T-helper 17 cell (primary cell): ENCODE measurements at regions not wholly inside any gene's neighbourhood (a gene's known extent, or its start where the extent isn't known, plus 50 kb on each side); places are given as distances from the start of the nearest gene placed in this dataset.
"Not testable (repeated sequence)": the region's sequence is repeated elsewhere in the genome, so short reads cannot be mapped to it uniquely, and the experiment has no call there.

Experiments used
- ATAC-seq: fragments of 150-1000 bp; cut with Tn5 transposase; 2 replicates; pipeline ENCODE4 v1.10.0; 2021; ENCODE audit warnings: mild to moderate bottlenecking, moderate library complexity
- DNase-seq, 3 donors: peaks; one replicate each; pipeline versions ENCODE4 v3.0.0 to v3.0.0-alpha.2; 2020 to 2021
- H3K9me3 ChIP-seq: one replicate; pipeline ENCODE4 v1.7.0; 2013; ENCODE audit warnings: low read length, mild to moderate bottlenecking; ENCODE audit not compliant: control insufficient read depth, poor library complexity, severe bottlenecking
- H3K27ac Mint-ChIP-seq: one replicate; pipeline ENCODE4 v1.8.0; 2022; ENCODE audit warnings: mild to moderate bottlenecking, moderate library complexity, mixed read lengths
- H3K27me3 Mint-ChIP-seq: one replicate; pipeline ENCODE4 v1.8.0; 2022; ENCODE audit warnings: mixed read lengths
- H3K36me3 Mint-ChIP-seq: one replicate; pipeline ENCODE4 v1.8.0; 2022; ENCODE audit warnings: low read depth, mixed read lengths
- H3K4me1 Mint-ChIP-seq: one replicate; pipeline ENCODE4 v1.8.0; 2022; ENCODE audit warnings: mild to moderate bottlenecking, mixed read lengths
- H3K4me3 Mint-ChIP-seq: one replicate; pipeline ENCODE4 v1.8.0; 2022; ENCODE audit warnings: mild to moderate bottlenecking, moderate library complexity, mixed read lengths

DNA sequence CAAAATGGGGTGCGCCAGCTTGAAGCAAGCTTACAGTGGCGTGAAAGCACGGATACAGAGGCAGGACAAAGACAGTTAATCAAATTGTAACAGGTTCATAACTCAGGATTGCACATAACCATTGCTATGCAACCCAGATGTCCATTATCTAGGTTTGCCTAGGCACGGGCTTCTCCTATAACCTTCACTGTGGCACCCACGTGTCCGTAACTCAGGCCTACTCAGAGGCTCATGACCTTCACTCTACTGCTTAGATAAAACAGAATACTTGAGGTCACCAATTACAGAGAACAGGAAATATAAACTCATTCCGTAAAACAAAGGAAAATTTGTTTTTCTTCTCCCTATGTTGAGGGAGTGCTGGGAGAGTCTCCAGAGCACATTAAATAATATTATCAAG is 1585.9 kb upstream of the PRMT6 start:
- not testable (repeated sequence) for H3K27me3 Mint-ChIP-seq, ATAC-seq, H3K4me3 Mint-ChIP-seq, H3K9me3 ChIP-seq, DNase-seq, H3K36me3 Mint-ChIP-seq, H3K4me1 Mint-ChIP-seq, H3K27ac Mint-ChIP-seq

- DNase-seq (no peak), ATAC-seq (no peak)
- Mint-ChIP-seq H3K27me3 (no peaks in the 10 kb centered on the region), H3K4me3 (no peak overlapping the region), H3K27ac (no peak overlapping the region), H3K4me1 (no peaks in the 10 kb centered on the region), H3K36me3 (no peaks in the 10 kb centered on the region)
- H3K9me3 ChIP-seq = no peaks in the 10 kb centered on the region
Measured at GRCh38 chr1:105483436-105483835, 1573.0 kb upstream of the PRMT6 start.

- DNase-seq (no peak), ATAC-seq (no peak)
- H3K27ac Mint-ChIP-seq = no peak overlapping the region
- no peak overlapping the region for H3K4me3 Mint-ChIP-seq
- H3K4me1 Mint-ChIP-seq = no peaks in the 10 kb centered on the region
- no peaks in the 10 kb centered on the region for H3K36me3 Mint-ChIP-seq
- no peaks in the 10 kb centered on the region for H3K9me3 ChIP-seq
- no peaks in the 10 kb centered on the region for H3K27me3 Mint-ChIP-seq
Measured at GRCh38 chr1:105485207-105485606, 1571.3 kb upstream of the PRMT6 start.

DNA sequence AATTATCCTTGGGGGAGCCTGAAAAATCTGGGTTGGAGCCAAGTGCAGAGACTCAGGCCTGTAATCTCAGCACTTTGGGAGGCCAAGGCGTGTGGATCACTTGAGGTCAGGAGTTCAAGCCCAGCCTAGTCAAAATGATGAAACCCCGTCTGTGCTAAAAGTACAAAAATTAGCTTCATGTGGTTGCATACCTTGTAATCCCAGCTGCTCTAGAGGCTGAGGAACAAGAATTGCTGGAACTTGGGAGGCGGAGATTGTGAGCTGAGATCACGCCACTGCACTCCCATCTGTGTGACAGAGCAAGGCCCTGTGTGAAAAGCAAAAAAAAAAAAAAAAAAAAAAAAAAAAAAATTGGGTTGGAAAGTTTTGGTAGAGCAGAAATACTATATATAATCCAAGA is 1563.6 kb upstream of the PRMT6 start:
- H3K9me3 ChIP-seq = peaks cover 2% of the 10 kb centered on the region
- Mint-ChIP-seq H3K27ac (no peak overlapping the region), H3K36me3 (no peaks in the 10 kb centered on the region), H3K4me3 (no peak overlapping the region), H3K4me1 (no peaks in the 10 kb centered on the region), H3K27me3 (no peaks in the 10 kb centered on the region)
- ATAC-seq = no peak
- no peak for DNase-seq

- H3K4me3 Mint-ChIP-seq = no peak overlapping the region
- H3K4me1 Mint-ChIP-seq = no peaks in the 10 kb centered on the region
- peaks cover 3% of the 10 kb centered on the region for H3K9me3 ChIP-seq
- no peak overlapping the region for H3K27ac Mint-ChIP-seq
- no peak for DNase-seq
- no peak for ATAC-seq
- H3K36me3 Mint-ChIP-seq = no peaks in the 10 kb centered on the region
- H3K27me3 Mint-ChIP-seq = no peaks in the 10 kb centered on the region
Measured at GRCh38 chr1:105516068-105516467, 1540.4 kb upstream of the PRMT6 start.

- no peak for DNase-seq
- Mint-ChIP-seq H3K4me3 (no peak overlapping the region), H3K27me3 (no peaks in the 10 kb centered on the region), H3K4me1 (no peaks in the 10 kb centered on the region), H3K36me3 (no peaks in the 10 kb centered on the region), H3K27ac (no peak overlapping the region)
- no peaks in the 10 kb centered on the region for H3K9me3 ChIP-seq
- no peak for ATAC-seq
Measured at GRCh38 chr1:105533996-105534395, 1522.5 kb upstream of the PRMT6 start.

GRCh38 chr1:105544475-105544874 is 1512.0 kb upstream of the PRMT6 start:
- Mint-ChIP-seq H3K27me3 (no peaks in the 10 kb centered on the region), H3K4me3 (no peak overlapping the region), H3K27ac (no peak overlapping the region), H3K4me1 (no peaks in the 10 kb centered on the region), H3K36me3 (no peaks in the 10 kb centered on the region)
- ATAC-seq = no peak
- DNase-seq = no peak
- H3K9me3 ChIP-seq = no peaks in the 10 kb centered on the region

DNA sequence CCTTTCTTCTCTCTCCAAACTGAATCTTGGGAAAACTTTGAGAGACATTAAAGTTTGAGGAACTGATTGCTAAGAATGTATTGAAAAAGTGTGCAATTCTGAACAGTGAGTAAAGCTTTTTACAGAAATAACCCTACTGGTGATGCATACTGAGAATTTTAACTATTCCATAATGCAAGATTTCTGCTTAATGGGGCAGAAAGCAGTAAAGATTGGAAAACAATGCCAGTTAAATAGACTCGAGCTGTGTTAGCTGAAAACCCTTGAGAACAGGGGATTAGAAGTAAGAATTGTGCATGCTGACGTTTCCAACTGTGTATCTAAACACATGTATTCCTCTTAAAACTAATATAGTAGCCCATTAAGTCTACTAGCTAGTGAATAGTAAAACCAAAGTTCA is 1500.2 kb upstream of the PRMT6 start:
- ATAC-seq (no peak), DNase-seq (no peak)
- no peaks in the 10 kb centered on the region for H3K9me3 ChIP-seq
- no peak overlapping the region for H3K4me3 Mint-ChIP-seq
- no peak overlapping the region for H3K27ac Mint-ChIP-seq
- H3K27me3 Mint-ChIP-seq = no peaks in the 10 kb centered on the region
- H3K4me1 Mint-ChIP-seq = no peaks in the 10 kb centered on the region
- H3K36me3 Mint-ChIP-seq = no peaks in the 10 kb centered on the region

DNA sequence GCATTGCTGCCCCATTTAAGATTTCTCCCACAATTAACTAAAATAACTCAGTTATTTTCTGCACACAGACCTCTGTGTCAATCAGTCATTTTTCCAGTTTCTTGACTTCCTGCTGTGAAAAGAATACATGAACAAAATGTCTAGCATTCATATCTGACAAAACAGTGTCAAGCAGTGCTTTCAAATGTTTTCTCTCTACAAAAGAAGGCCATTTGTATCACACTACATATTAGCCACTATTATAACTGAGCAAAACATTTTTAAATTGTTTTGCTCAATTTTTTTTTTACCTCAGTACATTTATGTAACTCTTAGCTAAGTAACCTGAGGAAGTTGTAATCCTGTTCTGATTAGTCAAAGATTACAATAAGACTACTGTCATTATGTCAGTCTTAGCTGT is 1498.5 kb upstream of the PRMT6 start:
- no peaks in the 10 kb centered on the region for H3K9me3 ChIP-seq
- H3K36me3 Mint-ChIP-seq = no peaks in the 10 kb centered on the region
- H3K4me3 Mint-ChIP-seq = no peak overlapping the region
- H3K4me1 Mint-ChIP-seq = no peaks in the 10 kb centered on the region
- DNase-seq = no peak
- no peak for ATAC-seq
- H3K27me3 Mint-ChIP-seq = no peaks in the 10 kb centered on the region
- H3K27ac Mint-ChIP-seq = no peak overlapping the region

GRCh38 chr1:105565006-105565405 is 1491.5 kb upstream of the PRMT6 start:
- no peak overlapping the region for H3K4me3 Mint-ChIP-seq
- no peaks in the 10 kb centered on the region for H3K9me3 ChIP-seq
- no peaks in the 10 kb centered on the region for H3K27me3 Mint-ChIP-seq
- DNase-seq (no peak), ATAC-seq (no peak)
- H3K4me1 Mint-ChIP-seq = no peaks in the 10 kb centered on the region
- H3K36me3 Mint-ChIP-seq = no peaks in the 10 kb centered on the region
- H3K27ac Mint-ChIP-seq = no peak overlapping the region

- DNase-seq = no peak
- H3K27me3 Mint-ChIP-seq = no peaks in the 10 kb centered on the region
- no peaks in the 10 kb centered on the region for H3K36me3 Mint-ChIP-seq
- no peak for ATAC-seq
- H3K4me3 Mint-ChIP-seq = no peak overlapping the region
- H3K27ac Mint-ChIP-seq = no peak overlapping the region
- no peaks in the 10 kb centered on the region for H3K9me3 ChIP-seq
- no peaks in the 10 kb centered on the region for H3K4me1 Mint-ChIP-seq
Measured at GRCh38 chr1:105585791-105586190, 1470.7 kb upstream of the PRMT6 start.

DNA sequence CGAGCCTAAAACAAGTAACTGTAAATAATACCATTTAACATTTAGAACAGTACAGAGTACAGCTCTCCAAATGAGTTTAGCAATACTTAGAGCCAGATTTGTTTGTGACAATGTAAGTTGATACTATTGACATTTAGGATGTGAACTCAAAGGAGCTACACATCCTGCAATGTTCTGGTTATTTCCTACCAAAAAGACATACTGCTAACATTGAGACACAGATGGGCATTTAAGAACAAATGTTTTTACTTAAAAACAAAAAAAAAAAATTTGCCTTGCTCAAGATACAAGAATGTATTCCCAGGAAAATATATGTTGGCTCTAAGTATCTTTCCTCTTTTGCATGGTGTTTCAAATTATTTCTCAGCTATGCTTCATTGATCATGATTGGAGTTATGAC is 1464.8 kb upstream of the PRMT6 start:
- no peaks in the 10 kb centered on the region for H3K27me3 Mint-ChIP-seq
- no peak for DNase-seq
- H3K9me3 ChIP-seq = no peaks in the 10 kb centered on the region
- no peaks in the 10 kb centered on the region for H3K4me1 Mint-ChIP-seq
- H3K36me3 Mint-ChIP-seq = no peaks in the 10 kb centered on the region
- no peak overlapping the region for H3K4me3 Mint-ChIP-seq
- no peak overlapping the region for H3K27ac Mint-ChIP-seq
- ATAC-seq = no peak

DNA sequence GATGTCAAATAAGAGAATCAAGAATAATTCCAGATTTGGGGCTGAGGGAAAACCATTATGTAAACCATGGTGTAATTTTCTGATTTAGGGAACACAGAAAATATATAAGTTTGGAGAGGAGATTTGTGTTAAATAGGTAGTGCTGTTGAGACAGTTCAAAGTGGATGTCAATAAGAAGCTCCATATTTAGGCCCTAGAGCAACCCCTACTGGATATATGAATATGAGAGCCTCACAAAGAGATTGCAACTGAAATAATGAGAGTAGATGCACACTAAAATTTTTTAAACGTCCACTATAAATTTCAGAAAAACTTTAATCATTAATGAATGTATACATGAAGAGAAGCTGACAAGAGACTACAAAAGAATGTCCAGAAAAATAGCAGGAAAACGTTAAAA is 1447.8 kb upstream of the PRMT6 start:
- Mint-ChIP-seq H3K4me3 (no peak overlapping the region), H3K27ac (no peak overlapping the region), H3K4me1 (no peaks in the 10 kb centered on the region), H3K36me3 (no peaks in the 10 kb centered on the region), H3K27me3 (no peaks in the 10 kb centered on the region)
- ATAC-seq (no peak), DNase-seq (no peak)
- no peaks in the 10 kb centered on the region for H3K9me3 ChIP-seq

DNA sequence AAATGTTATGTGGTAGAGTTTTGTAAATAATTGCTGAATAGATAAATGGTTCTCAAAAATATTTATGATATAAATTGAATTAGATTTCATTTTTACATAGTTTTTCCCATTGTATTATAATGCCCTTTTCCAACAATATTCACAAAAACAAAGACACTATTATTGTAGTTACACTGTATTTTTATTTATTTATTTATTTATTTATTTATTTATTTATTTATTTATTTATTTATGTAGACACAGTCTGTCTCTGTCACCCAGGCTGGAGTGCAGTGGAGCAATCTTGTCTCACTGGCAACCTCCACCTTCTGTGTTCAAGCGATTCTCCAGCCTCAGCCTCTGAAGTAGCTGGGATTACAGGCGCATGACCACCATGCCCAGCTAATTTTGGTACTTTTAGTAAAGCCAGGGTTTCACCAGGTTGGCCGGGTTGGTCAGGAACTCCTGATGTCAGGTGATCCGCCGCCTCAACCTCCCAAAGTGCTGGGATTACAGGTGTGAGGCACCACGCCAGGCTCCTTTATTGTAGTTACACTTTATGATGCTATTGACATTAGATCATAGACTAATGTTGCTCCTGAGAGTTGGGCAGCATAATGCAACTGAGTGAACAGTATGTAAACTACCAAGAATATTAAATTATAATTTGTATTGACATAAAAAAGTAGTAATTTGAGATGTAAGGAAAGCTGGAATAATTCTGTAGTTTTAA is 1430.0 kb upstream of the PRMT6 start:
- Mint-ChIP-seq H3K4me1 (no peaks in the 10 kb centered on the region), H3K27me3 (no peaks in the 10 kb centered on the region), H3K4me3 (no peak overlapping the region), H3K36me3 (no peaks in the 10 kb centered on the region), H3K27ac (no peak overlapping the region)
- ATAC-seq (no peak), DNase-seq (no peak)
- H3K9me3 ChIP-seq = no peaks in the 10 kb centered on the region
